ENCODE measurements at regions not wholly inside any gene's neighbourhood (a gene's known extent, or its start where the extent isn't known, plus 50 kb on each side); places are given as distances from the start of the nearest gene placed in this dataset.

DNA sequence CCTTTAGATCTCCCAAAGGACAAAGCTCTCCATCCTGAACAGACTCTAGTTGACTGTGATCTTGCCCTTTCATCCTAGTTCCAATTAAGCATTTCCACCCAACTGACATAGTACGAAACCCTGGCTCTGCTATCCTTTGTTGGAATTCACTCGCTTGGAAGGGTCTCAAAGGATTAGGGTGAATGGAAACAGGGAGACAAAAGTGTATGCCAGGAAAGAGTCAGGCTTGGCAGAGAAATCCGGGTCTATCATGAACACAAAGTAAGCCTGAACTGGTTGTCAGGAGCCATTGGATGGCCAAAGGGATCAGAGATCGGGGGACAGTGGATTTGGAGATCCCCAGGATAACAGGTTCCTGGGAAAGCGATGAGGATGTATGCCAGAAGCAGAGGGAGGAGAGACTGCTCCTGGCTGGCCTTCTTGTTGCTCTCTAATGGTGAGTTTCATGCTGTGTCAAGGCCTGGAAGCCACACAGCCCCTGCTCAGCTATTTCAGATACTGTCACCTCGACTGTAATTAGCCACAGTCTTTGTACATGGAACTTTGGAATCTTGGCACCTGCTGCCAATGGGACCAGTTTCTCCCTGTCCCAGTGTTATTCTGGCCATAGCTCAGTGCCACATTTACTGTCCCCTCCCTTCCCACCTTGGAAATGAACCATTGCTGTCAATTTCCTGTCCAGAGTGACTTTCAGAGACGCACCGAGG is 1168.7 kb upstream of the AUTS2 start:
- TF ChIP-seq, protein P1, sequence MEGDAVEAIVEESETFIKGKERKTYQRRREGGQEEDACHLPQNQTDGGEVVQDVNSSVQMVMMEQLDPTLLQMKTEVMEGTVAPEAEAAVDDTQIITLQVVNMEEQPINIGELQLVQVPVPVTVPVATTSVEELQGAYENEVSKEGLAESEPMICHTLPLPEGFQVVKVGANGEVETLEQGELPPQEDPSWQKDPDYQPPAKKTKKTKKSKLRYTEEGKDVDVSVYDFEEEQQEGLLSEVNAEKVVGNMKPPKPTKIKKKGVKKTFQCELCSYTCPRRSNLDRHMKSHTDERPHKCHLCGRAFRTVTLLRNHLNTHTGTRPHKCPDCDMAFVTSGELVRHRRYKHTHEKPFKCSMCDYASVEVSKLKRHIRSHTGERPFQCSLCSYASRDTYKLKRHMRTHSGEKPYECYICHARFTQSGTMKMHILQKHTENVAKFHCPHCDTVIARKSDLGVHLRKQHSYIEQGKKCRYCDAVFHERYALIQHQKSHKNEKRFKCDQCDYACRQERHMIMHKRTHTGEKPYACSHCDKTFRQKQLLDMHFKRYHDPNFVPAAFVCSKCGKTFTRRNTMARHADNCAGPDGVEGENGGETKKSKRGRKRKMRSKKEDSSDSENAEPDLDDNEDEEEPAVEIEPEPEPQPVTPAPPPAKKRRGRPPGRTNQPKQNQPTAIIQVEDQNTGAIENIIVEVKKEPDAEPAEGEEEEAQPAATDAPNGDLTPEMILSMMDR (IDR thresholded peaks at IDR 0.05 in 4 of 5, conservative IDR thresholded peaks at IDR 0.05 in 1 of 5), result no peak
- no peak for TF ChIP-seq POLR2A (IDR thresholded peaks at IDR 0.05)

All from gastrocnemius medialis (tissue), 4 donors.